ENCODE measurements at regions not wholly inside any gene's neighbourhood (a gene's known extent, or its start where the extent isn't known, plus 50 kb on each side); places are given as distances from the start of the nearest gene placed in this dataset.

DNA sequence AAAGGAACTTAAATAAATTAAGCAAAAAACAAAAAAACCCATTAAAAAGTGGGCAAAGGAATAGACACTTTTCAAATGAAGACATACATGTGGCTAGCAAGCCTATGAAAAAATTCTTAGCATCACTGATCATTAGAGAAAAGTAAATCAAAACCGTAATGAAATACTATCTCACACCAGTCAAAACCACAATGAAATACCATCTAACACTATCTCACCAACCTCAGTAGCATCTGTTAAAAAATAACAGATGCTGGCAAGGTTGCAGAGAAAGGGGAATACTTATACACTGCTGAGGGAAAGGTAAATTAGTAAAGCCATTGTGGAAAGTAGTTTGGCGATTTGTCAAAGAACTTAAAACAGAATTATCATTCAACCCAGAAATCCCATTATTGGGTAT is 381.1 kb downstream of the FLRT2 start:
- TF ChIP-seq, protein P1, sequence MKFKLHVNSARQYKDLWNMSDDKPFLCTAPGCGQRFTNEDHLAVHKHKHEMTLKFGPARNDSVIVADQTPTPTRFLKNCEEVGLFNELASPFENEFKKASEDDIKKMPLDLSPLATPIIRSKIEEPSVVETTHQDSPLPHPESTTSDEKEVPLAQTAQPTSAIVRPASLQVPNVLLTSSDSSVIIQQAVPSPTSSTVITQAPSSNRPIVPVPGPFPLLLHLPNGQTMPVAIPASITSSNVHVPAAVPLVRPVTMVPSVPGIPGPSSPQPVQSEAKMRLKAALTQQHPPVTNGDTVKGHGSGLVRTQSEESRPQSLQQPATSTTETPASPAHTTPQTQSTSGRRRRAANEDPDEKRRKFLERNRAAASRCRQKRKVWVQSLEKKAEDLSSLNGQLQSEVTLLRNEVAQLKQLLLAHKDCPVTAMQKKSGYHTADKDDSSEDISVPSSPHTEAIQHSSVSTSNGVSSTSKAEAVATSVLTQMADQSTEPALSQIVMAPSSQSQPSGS (CRISPR knock-in tag; IDR thresholded peaks at IDR 0.05) = no peak
- TF ChIP-seq CCAR2 (optimal IDR thresholded peaks at IDR 0.05; ENCODE audit: low read depth, low read length) = no peak
